Activated CD4-positive, alpha-beta memory T cell treated with anti-CD3 and anti-CD28 coated beads, Interleukin-2, amount 10 ng/mL, durations not matched to agents 7 days and 5 days (primary cell): ENCODE measurements at regions not wholly inside any gene's neighbourhood (a gene's known extent, or its start where the extent isn't known, plus 50 kb on each side); places are given as distances from the start of the nearest gene placed in this dataset.

Experiments
- CTCF ChIA-PET: fragments of 350-600 bp; sonication (Branson Sonifier 250); formaldehyde crosslinking; loops from one replicate; lab custom pipeline; 2021; ENCODE audit warnings: antibody characterized with exemption, inconsistent platforms; lab: Charles Lee
- POLR2A ChIA-PET: fragments of 350-600 bp; sonication (Branson Sonifier 250); formaldehyde crosslinking; loops from one replicate; lab custom pipeline; 2021; ENCODE audit warnings: antibody characterized with exemption; lab: Charles Lee
- DNase-seq: peaks from one replicate; pipeline ENCODE4 v3.0.0-alpha.2; 2020
- H3K27ac Mint-ChIP-seq: one replicate; pipeline ENCODE4 v1.8.0; 2021; ENCODE audit warnings: mild to moderate bottlenecking, mixed read lengths
- H3K27me3 Mint-ChIP-seq: one replicate; pipeline ENCODE4 v1.8.0; 2021; ENCODE audit warnings: mixed read lengths
- H3K36me3 Mint-ChIP-seq: one replicate; pipeline ENCODE4 v1.8.0; 2021; ENCODE audit warnings: low read depth, mixed read lengths
- H3K4me1 Mint-ChIP-seq: one replicate; pipeline ENCODE4 v1.8.0; 2021; ENCODE audit warnings: mixed read lengths
- H3K4me3 Mint-ChIP-seq: one replicate; pipeline ENCODE4 v1.8.0; 2021; ENCODE audit warnings: mild to moderate bottlenecking, mixed read lengths
- H3K9me3 Mint-ChIP-seq: one replicate; pipeline ENCODE4 v1.8.0; 2021; ENCODE audit warnings: mixed read lengths

DNA sequence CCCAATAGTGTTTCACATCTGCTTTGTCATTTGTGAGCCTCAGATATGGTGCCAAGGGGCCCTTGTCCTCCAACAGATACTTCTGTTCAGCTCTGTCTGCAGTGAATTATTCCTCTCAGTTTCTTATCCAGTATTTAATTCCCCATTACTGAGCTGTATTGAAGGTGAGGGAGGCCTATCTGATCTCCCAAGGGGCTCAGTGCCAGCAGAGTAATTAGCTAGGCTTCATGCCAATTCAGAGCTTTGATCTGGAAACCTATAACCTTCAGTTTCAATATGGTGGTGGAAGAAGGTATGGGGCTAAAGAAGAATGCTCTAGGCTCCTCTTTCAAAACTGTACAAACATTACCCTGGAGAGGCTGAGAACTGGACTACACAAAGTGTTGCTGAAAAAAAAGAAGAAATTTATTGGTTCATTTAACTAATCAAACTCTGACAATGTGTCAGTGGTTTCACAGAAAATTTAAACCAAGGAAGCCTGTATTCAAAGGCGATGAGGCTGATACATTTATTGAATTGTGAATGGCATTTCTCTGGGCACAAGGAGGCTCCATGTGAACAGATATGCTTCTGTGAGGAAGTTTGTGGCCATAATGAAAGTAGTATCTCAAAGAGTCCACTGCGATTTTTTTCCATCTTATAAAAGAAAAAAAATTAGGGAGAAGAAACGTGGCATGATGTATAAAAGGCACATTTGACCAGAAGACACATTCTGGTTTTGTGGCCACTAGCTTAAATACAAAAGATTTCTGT lies 397.8 kb downstream of the TLE4 start:
- H3K27ac Mint-ChIP-seq: no peak overlapping the region
- ChIA-PET CTCF (no interaction called here), POLR2A (no interaction called here)
- no peak overlapping the region for H3K4me3 Mint-ChIP-seq
- H3K4me1 Mint-ChIP-seq: no peaks in the 10 kb centered on the region
- H3K9me3 Mint-ChIP-seq: no peaks in the 10 kb centered on the region
- DNase-seq: no peak
- H3K27me3 Mint-ChIP-seq: peaks cover 7% of the 10 kb centered on the region
- H3K36me3 Mint-ChIP-seq: no peaks in the 10 kb centered on the region

DNA sequence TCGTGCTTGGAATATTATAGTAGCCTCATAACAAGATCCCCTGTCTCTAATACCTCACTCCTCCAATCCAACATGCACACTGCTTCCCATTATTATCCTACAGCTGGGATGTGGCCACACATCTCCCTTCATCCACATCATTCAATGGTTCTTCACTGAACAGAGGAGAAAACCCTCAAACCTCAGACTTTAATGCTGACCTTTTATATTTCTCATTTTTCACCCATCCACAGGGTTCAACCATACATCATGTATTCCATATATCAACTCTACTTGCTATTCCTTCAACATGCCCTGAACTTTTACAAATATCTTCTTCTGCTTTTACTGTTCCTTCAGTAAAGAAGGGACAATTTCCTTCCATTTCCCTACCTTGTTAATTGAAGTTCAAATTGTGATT lies 396.8 kb downstream of the TLE4 start:
- POLR2A ChIA-PET: no interaction called here
- no peak overlapping the region for H3K4me3 Mint-ChIP-seq
- H3K27me3 Mint-ChIP-seq: peaks cover 7% of the 10 kb centered on the region
- no peaks in the 10 kb centered on the region for H3K9me3 Mint-ChIP-seq
- no peak for DNase-seq
- H3K4me1 Mint-ChIP-seq: no peaks in the 10 kb centered on the region
- H3K27ac Mint-ChIP-seq: no peak overlapping the region
- CTCF ChIA-PET: no interaction called here
- no peaks in the 10 kb centered on the region for H3K36me3 Mint-ChIP-seq

DNA sequence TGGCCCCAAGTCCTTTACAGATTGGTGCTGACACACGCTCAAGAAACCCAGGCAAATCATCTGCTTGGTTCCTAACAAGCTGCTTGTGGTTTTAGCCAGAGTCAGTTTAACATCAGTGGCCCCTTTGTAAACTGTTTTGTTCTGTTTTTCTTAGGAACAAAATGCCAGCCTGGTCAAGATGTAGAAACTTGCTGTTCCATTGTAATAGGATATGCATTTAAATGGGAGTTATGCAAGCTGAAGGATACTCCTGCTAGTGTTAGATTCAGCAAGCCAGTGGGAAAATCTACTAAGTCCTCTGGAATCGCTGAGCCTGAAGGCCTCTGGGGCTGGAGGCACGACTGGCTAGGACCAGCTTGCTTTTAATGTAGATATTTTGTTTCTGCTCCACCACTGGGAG lies 391.1 kb downstream of the TLE4 start:
- DNase-seq: no peak
- no peaks in the 10 kb centered on the region for H3K36me3 Mint-ChIP-seq
- ChIA-PET CTCF (no interaction called here), POLR2A (no interaction called here)
- no peak overlapping the region for H3K27ac Mint-ChIP-seq
- H3K4me3 Mint-ChIP-seq: no peak overlapping the region
- H3K4me1 Mint-ChIP-seq: no peaks in the 10 kb centered on the region
- peaks cover 8% of the 10 kb centered on the region for H3K27me3 Mint-ChIP-seq
- no peaks in the 10 kb centered on the region for H3K9me3 Mint-ChIP-seq

DNA sequence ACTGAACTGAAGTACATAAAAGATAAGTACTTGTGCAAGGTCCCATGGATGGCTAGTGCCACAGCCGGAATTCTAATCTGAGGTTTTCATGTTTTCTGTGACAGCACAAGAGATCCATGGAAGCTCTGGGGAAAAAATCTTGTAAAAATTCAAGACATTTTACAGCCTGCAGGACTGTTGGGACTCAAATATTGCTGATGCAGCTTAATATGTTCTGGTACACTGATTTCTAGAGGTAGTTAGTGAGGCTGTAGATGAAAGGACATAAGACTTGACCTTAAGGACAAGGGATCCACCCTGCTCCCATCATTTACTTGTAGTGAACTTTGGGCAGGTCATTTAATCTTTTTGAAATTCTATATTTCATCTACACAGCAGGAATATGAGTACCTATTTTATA lies 390.4 kb downstream of the TLE4 start:
- Mint-ChIP-seq H3K27ac (no peak overlapping the region), H3K27me3 (peaks cover 9% of the 10 kb centered on the region), H3K4me3 (no peak overlapping the region), H3K4me1 (no peaks in the 10 kb centered on the region), H3K9me3 (no peaks in the 10 kb centered on the region), H3K36me3 (no peaks in the 10 kb centered on the region)
- ChIA-PET POLR2A (no interaction called here), CTCF (no interaction called here)
- DNase-seq: no peak

DNA sequence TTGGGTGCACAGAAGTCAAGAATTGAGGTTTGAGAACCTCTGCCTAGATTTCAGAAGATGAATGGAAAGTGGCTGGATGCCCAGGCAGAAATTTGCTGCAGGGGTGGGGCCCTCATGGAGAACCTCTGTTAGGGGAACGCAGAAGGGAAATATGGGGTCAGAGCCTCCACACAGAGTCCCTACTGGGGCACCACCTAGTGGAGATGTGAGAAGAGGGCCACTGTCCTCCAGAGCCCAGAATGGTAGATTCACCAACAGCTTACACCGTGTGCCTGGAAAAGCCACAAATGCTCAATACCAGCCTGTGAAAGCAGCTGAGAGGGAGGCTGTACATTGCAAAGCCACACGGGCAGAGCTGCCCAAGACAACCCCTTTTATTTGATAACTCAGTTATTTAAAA lies 383.5 kb downstream of the TLE4 start:
- POLR2A ChIA-PET: no interaction called here
- H3K27me3 Mint-ChIP-seq: peaks cover 3% of the 10 kb centered on the region
- H3K4me3 Mint-ChIP-seq: no peak overlapping the region
- no peaks in the 10 kb centered on the region for H3K4me1 Mint-ChIP-seq
- DNase-seq: no peak
- H3K36me3 Mint-ChIP-seq: no peaks in the 10 kb centered on the region
- no peaks in the 10 kb centered on the region for H3K9me3 Mint-ChIP-seq
- H3K27ac Mint-ChIP-seq: no peak overlapping the region
- CTCF ChIA-PET: no interaction called here

DNA sequence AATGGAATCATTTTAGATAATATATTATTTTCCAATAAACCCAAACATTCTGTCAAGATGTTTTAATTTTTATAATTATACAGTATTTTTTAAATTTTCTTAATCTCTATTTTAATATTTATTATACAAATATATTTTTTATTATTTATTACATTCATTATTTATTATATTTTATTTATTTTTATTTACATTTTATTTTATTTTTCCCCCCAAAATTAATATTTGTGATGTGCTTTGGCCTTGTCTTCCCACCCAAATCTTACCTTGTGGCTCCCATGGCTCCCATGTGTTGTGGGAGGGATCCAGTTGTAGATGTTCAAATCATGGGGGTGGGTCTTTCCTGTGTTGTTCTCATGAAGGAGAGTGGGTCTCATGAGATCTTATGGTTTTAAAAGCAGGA lies 382.1 kb downstream of the TLE4 start:
- no peaks in the 10 kb centered on the region for H3K36me3 Mint-ChIP-seq
- H3K4me3 Mint-ChIP-seq: no peak overlapping the region
- H3K9me3 Mint-ChIP-seq: no peaks in the 10 kb centered on the region
- DNase-seq: no peak
- H3K4me1 Mint-ChIP-seq: no peaks in the 10 kb centered on the region
- POLR2A ChIA-PET: interaction anchor here (0.6 kb wide), 1 partner anchor 95 kb away, joined by 3 read pairs; no protein-coding TSS in a partner anchor
- no peak overlapping the region for H3K27ac Mint-ChIP-seq
- H3K27me3 Mint-ChIP-seq: peaks cover 3% of the 10 kb centered on the region
- CTCF ChIA-PET: no interaction called here

DNA sequence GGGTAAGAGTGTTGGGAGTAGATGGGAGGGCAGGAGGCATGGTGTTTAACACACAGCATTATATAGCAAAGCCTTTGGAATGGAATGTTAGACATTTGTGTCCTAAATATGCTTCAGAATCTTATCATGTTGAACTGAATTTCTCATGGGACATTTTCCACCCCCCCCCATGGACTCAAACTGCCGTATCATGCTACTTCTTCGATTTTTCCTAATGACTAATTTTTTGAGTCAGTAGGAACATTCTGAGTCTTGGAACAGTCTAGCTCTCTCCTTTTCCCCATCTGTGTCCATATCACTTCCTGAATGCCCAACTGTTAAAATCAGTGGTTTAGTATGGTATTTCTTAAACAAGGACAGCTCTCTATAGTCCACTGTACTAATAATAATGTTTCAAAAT lies 380.6 kb downstream of the TLE4 start:
- ChIA-PET POLR2A (no interaction called here), CTCF (no interaction called here)
- peaks cover 3% of the 10 kb centered on the region for H3K27me3 Mint-ChIP-seq
- H3K9me3 Mint-ChIP-seq: no peaks in the 10 kb centered on the region
- H3K36me3 Mint-ChIP-seq: no peaks in the 10 kb centered on the region
- no peaks in the 10 kb centered on the region for H3K4me1 Mint-ChIP-seq
- no peak overlapping the region for H3K4me3 Mint-ChIP-seq
- DNase-seq: no peak
- H3K27ac Mint-ChIP-seq: no peak overlapping the region

DNA sequence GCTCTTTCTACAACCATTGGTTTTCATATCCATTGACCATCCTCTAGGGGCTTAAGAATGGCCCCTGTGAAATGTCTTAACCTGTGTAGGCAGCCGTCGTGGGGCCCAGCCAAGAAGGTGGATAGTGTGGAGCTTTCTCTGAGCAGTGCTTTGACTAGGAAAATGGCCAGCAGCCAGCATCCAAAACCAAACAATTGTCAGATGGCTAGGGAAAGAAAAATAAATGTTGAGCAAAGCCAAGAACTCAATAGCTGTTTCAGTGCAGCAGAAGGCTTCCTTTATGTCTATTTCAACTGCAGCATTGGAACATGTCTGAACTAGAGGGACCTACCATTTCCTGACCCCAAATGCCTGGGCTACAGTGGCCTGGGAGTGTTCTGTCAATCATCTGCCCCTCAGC lies 374.9 kb downstream of the TLE4 start:
- H3K36me3 Mint-ChIP-seq: no peaks in the 10 kb centered on the region
- ChIA-PET POLR2A (no interaction called here), CTCF (no interaction called here)
- no peak overlapping the region for H3K27ac Mint-ChIP-seq
- H3K4me1 Mint-ChIP-seq: no peaks in the 10 kb centered on the region
- H3K9me3 Mint-ChIP-seq: no peaks in the 10 kb centered on the region
- no peaks in the 10 kb centered on the region for H3K27me3 Mint-ChIP-seq
- no peak overlapping the region for H3K4me3 Mint-ChIP-seq
- DNase-seq: no peak

DNA sequence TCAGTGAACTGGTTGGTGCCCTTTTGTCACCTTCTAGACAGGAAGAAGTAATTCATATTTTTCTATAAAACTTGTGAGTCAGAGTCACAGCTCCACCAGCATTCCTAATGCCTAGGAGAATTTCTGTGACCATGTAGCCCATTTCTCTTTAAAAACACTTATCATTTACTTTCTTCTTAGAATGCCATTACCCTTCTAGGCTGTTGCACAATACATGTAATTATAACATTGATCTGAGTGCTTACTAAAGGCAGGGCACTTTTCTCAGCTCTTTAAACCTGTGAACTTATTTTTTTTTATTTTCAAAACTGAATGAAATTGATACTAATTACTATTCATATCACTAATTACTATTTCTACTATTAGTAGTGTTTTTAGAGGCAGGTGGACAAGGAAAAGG lies 373.7 kb downstream of the TLE4 start:
- POLR2A ChIA-PET: no interaction called here
- Mint-ChIP-seq H3K27ac (no peak overlapping the region), H3K4me3 (no peak overlapping the region), H3K4me1 (no peaks in the 10 kb centered on the region), H3K36me3 (no peaks in the 10 kb centered on the region), H3K9me3 (no peaks in the 10 kb centered on the region), H3K27me3 (no peaks in the 10 kb centered on the region)
- no peak for DNase-seq
- CTCF ChIA-PET: no interaction called here

DNA sequence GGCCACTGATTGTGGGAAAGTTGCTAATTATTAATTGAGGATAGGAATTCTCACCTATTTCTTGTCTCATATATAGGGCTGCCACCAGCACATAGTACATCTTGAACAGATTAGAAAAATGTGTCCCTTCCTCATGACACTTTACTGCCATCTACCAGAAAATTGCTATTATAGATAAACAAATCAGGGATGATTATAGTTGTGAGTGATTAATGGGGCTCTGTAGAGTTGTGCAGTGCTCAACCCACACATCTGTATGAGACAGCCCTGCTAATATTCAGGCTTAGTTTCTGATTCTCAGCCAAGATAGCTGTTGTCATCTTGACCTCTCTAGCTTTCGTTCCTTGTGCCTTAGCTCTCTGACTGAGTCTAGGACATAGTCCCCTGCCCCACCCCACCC lies 373.3 kb downstream of the TLE4 start:
- H3K36me3 Mint-ChIP-seq: no peaks in the 10 kb centered on the region
- H3K27ac Mint-ChIP-seq: no peak overlapping the region
- CTCF ChIA-PET: no interaction called here
- POLR2A ChIA-PET: no interaction called here
- H3K27me3 Mint-ChIP-seq: no peaks in the 10 kb centered on the region
- H3K4me1 Mint-ChIP-seq: no peaks in the 10 kb centered on the region
- DNase-seq: no peak
- no peaks in the 10 kb centered on the region for H3K9me3 Mint-ChIP-seq
- no peak overlapping the region for H3K4me3 Mint-ChIP-seq

DNA sequence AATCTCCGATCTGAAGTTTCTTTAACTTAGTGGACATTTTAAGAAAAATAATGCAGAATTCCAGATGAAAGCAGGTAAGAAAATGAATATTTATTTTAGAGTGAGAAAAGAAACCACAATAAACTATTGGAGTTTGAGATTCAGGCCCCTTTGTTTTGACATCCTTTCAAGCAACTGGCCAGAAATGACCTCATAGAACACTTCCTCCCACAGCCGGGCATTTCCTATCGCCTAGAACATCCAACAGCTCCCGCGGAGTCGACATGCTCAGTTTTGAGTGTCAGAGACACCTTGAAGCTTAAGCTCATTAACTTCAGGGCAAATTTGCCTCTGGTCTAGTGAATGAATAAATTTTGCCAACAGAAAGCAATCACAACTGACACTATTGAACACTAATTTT lies 369.2 kb downstream of the TLE4 start:
- H3K36me3 Mint-ChIP-seq: no peaks in the 10 kb centered on the region
- CTCF ChIA-PET: no interaction called here
- no peaks in the 10 kb centered on the region for H3K9me3 Mint-ChIP-seq
- no peaks in the 10 kb centered on the region for H3K4me1 Mint-ChIP-seq
- POLR2A ChIA-PET: no interaction called here
- no peaks in the 10 kb centered on the region for H3K27me3 Mint-ChIP-seq
- no peak overlapping the region for H3K27ac Mint-ChIP-seq
- no peak overlapping the region for H3K4me3 Mint-ChIP-seq
- DNase-seq: no peak

DNA sequence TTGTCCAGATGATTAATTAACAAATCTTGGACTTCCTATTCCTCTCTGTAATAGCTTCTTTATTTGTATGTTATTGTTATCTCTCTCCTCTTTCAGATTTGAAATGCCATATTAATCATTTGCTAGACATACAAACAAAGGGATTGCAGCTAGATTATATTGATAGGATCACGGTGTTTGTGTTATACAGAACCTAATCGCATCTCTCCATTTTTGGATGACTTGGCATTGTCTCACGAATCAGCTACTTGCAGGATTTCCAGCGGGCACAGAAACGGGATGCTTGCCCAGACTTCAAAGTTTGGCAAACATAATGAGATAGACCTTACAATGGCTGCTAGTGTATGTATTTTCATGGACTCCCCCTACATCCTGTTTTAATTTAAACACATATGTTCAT lies 368.1 kb downstream of the TLE4 start:
- ChIA-PET CTCF (no interaction called here), POLR2A (no interaction called here)
- no peak for DNase-seq
- H3K36me3 Mint-ChIP-seq: no peaks in the 10 kb centered on the region
- H3K9me3 Mint-ChIP-seq: no peaks in the 10 kb centered on the region
- H3K4me3 Mint-ChIP-seq: no peak overlapping the region
- no peaks in the 10 kb centered on the region for H3K27me3 Mint-ChIP-seq
- no peak overlapping the region for H3K27ac Mint-ChIP-seq
- H3K4me1 Mint-ChIP-seq: no peaks in the 10 kb centered on the region

DNA sequence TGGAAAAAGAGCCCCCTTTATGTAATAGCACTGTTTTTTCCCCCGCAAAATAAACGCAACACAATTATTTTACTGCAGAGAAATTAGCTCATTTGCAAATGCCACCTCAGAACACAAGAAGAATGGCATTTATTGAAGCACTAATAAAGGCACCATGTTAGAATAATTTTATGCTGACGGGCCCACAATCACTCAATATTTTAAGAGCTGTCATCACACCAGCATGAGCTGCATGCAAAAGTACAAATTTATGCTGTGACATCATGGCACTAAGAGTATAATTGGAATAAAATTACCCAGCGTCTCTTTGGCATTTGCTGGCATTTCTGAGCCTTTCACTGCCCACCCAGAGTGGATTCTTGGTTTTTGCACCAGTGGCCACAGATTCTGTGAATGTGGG lies 364.6 kb downstream of the TLE4 start:
- Mint-ChIP-seq H3K4me3 (no peak overlapping the region), H3K36me3 (no peaks in the 10 kb centered on the region), H3K4me1 (no peaks in the 10 kb centered on the region), H3K9me3 (no peaks in the 10 kb centered on the region), H3K27ac (no peak overlapping the region), H3K27me3 (no peaks in the 10 kb centered on the region)
- DNase-seq: no peak
- ChIA-PET CTCF (no interaction called here), POLR2A (no interaction called here)

DNA sequence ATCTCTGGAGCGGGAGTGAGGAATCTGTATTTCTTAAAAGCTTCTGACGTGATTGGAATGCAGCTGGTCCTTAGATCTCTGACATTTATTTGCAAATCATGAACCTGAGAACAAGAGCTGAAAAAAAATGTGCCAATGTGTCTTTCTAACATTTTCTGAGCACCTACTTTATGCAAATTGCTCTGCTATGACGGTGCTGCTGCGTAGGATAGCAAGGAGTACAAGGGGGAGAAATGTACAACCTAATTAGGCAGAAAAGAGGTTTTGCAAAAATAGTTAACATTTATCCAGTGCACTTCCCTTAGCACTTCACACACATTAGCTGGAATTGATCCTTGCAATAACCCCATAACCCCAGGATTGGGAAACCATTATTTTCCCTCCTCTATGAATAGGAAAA lies 357.5 kb downstream of the TLE4 start:
- Mint-ChIP-seq H3K36me3 (no peaks in the 10 kb centered on the region), H3K27me3 (no peaks in the 10 kb centered on the region), H3K4me3 (no peak overlapping the region), H3K4me1 (no peaks in the 10 kb centered on the region), H3K27ac (no peak overlapping the region), H3K9me3 (no peaks in the 10 kb centered on the region)
- CTCF ChIA-PET: no interaction called here
- DNase-seq: no peak
- POLR2A ChIA-PET: no interaction called here
